ENCODE measurements at regions not wholly inside any gene's neighbourhood (a gene's known extent, or its start where the extent isn't known, plus 50 kb on each side); places are given as distances from the start of the nearest gene placed in this dataset.

- no peaks in the 10 kb centered on the region for H3K36me3 ChIP-seq (ENCODE audit: control insufficient read depth, insufficient read depth, low read length)
- in situ Hi-C loops (cut with HindIII; ENCODE audit: low pct_unique_long_range_greater_than_20kb, low sequenced_read_pairs) (no loop called here), intact Hi-C loops (cut with micrococcal nuclease; ENCODE audit: unreplicated experiment) (no loop called here)
- ChIA-PET CTCF (no interaction called here), POLR2A (no interaction called here)
- ATAC-seq (no peak), DNase-seq (ENCODE audit: low read depth, low spot score) (no peak)
- H3K4me1 ChIP-seq (ENCODE audit: control insufficient read depth, insufficient read depth, low read length): no peaks in the 10 kb centered on the region
- no peaks in the 10 kb centered on the region for H3K9me3 ChIP-seq (ENCODE audit: control insufficient read depth, insufficient read depth, low read depth, low read length)
- no TSS peak for BruUV-seq (replicated peaks)
- no peaks in the 10 kb centered on the region for H3K27me3 ChIP-seq (ENCODE audit: control insufficient read depth, insufficient read depth, low read length)
- no peak overlapping the region for H3K4me3 ChIP-seq (ENCODE audit: low read depth in 2 of 2, low read length in 2 of 2)
- H3K27ac ChIP-seq (ENCODE audit: low read length): no peak overlapping the region
- TF ChIP-seq SIN3A (IDR thresholded peaks at IDR 0.05; ENCODE audit: borderline replicate concordance, insufficient read depth, low read depth, low read length): no peak
Observed at GRCh38 chr11:133600786-133601185, 68.5 kb upstream of the OPCML start.

DNA sequence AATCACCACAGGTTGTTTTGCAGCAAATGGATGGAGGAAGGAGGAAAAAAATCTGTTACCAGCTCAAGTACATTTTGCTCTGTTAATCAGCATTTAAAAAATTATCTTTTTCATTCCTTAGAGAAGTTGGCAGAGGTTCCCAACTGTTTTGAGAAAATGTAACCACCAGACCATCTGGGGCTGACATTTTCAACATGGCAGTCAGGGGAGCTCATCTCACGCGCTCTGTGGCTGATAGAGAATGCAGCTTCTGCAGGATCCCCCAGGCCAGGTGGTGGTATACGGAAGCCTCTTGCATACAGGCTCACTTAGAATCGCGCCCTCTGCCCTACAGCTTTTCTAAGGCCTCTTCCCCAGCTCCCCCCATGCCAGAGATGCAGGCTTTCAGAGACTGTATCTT lies 68.0 kb upstream of the OPCML start:
- BruUV-seq (replicated peaks): no TSS peak

DNA sequence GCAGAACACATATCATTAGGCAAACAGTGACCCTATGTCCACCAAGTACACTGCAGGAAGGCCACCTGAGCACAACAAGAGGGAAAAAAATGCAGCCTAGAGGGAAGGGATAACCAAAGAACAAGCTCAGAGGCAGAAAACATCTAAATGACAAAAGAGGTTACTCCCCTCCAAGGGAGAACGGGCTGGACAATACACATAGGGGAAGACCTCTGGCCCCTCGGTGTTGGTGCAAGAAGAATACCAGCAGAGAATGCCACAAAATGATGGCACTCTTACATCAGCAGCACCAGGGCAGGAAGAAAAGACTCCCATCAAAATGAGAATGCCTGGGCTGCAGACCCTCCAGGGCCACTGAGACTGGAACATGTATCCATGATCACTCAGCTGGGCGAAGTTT lies 66.6 kb upstream of the OPCML start:
- no peaks in the 10 kb centered on the region for H3K27me3 ChIP-seq (ENCODE audit: control insufficient read depth, insufficient read depth, low read length)
- TF ChIP-seq TCF7L2 (IDR thresholded peaks at IDR 0.05; ENCODE audit: low read depth, low read length) (no peak), SIN3A (IDR thresholded peaks at IDR 0.05; ENCODE audit: borderline replicate concordance, insufficient read depth, low read depth, low read length) (no peak), POLR2AphosphoS5 (IDR thresholded peaks at IDR 0.05; ENCODE audit: low read depth, low read length) (no peak)
- TF ChIP-seq, protein P1, sequence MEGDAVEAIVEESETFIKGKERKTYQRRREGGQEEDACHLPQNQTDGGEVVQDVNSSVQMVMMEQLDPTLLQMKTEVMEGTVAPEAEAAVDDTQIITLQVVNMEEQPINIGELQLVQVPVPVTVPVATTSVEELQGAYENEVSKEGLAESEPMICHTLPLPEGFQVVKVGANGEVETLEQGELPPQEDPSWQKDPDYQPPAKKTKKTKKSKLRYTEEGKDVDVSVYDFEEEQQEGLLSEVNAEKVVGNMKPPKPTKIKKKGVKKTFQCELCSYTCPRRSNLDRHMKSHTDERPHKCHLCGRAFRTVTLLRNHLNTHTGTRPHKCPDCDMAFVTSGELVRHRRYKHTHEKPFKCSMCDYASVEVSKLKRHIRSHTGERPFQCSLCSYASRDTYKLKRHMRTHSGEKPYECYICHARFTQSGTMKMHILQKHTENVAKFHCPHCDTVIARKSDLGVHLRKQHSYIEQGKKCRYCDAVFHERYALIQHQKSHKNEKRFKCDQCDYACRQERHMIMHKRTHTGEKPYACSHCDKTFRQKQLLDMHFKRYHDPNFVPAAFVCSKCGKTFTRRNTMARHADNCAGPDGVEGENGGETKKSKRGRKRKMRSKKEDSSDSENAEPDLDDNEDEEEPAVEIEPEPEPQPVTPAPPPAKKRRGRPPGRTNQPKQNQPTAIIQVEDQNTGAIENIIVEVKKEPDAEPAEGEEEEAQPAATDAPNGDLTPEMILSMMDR (IDR thresholded peaks at IDR 0.05): no peak
- TF ChIP-seq, protein P2, sequence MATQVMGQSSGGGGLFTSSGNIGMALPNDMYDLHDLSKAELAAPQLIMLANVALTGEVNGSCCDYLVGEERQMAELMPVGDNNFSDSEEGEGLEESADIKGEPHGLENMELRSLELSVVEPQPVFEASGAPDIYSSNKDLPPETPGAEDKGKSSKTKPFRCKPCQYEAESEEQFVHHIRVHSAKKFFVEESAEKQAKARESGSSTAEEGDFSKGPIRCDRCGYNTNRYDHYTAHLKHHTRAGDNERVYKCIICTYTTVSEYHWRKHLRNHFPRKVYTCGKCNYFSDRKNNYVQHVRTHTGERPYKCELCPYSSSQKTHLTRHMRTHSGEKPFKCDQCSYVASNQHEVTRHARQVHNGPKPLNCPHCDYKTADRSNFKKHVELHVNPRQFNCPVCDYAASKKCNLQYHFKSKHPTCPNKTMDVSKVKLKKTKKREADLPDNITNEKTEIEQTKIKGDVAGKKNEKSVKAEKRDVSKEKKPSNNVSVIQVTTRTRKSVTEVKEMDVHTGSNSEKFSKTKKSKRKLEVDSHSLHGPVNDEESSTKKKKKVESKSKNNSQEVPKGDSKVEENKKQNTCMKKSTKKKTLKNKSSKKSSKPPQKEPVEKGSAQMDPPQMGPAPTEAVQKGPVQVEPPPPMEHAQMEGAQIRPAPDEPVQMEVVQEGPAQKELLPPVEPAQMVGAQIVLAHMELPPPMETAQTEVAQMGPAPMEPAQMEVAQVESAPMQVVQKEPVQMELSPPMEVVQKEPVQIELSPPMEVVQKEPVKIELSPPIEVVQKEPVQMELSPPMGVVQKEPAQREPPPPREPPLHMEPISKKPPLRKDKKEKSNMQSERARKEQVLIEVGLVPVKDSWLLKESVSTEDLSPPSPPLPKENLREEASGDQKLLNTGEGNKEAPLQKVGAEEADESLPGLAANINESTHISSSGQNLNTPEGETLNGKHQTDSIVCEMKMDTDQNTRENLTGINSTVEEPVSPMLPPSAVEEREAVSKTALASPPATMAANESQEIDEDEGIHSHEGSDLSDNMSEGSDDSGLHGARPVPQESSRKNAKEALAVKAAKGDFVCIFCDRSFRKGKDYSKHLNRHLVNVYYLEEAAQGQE (IDR thresholded peaks at IDR 0.05; ENCODE audit: insufficient read depth in 1 of 2, low read depth in 2 of 2, low read length in 1 of 2): no peak
- BruUV-seq (replicated peaks): no TSS peak
- DNase-seq (ENCODE audit: low read depth, low spot score) (no peak), ATAC-seq (no peak)
- H3K36me3 ChIP-seq (ENCODE audit: control insufficient read depth, insufficient read depth, low read length): no peaks in the 10 kb centered on the region
- no peaks in the 10 kb centered on the region for H3K9me3 ChIP-seq (ENCODE audit: control insufficient read depth, insufficient read depth, low read depth, low read length)
- intact Hi-C loops (cut with micrococcal nuclease; ENCODE audit: unreplicated experiment) (no loop called here), in situ Hi-C loops (cut with HindIII; ENCODE audit: low pct_unique_long_range_greater_than_20kb, low sequenced_read_pairs) (no loop called here)
- POLR2A ChIA-PET: no interaction called here
- no peak overlapping the region for H3K27ac ChIP-seq (ENCODE audit: low read length)
- no peaks in the 10 kb centered on the region for H3K4me1 ChIP-seq (ENCODE audit: control insufficient read depth, insufficient read depth, low read length)
- CTCF ChIA-PET: no interaction called here
- H3K4me3 ChIP-seq (ENCODE audit: low read depth in 2 of 2, low read length in 2 of 2): no peak overlapping the region

More for the DNA sequence above, 68.0 kb upstream of the OPCML start:
- intact Hi-C loops (cut with micrococcal nuclease; ENCODE audit: unreplicated experiment) (no loop called here), in situ Hi-C loops (cut with HindIII; ENCODE audit: low pct_unique_long_range_greater_than_20kb, low sequenced_read_pairs) (no loop called here)
- H3K4me3 ChIP-seq (ENCODE audit: low read depth in 2 of 2, low read length in 2 of 2): no peak overlapping the region
- H3K9me3 ChIP-seq (ENCODE audit: control insufficient read depth, insufficient read depth, low read depth, low read length): no peaks in the 10 kb centered on the region
- no peaks in the 10 kb centered on the region for H3K36me3 ChIP-seq (ENCODE audit: control insufficient read depth, insufficient read depth, low read length)
- H3K27ac ChIP-seq (ENCODE audit: low read length): no peak overlapping the region
- POLR2A ChIA-PET: interaction anchor here (0.7 kb wide), 1 partner anchor 60 kb away, joined by 3 read pairs; no protein-coding TSS in a partner anchor
- ATAC-seq (no peak), DNase-seq (ENCODE audit: low read depth, low spot score) (no peak)
- H3K27me3 ChIP-seq (ENCODE audit: control insufficient read depth, insufficient read depth, low read length): no peaks in the 10 kb centered on the region
- TF ChIP-seq, protein P1 (IDR thresholded peaks at IDR 0.05): no peak
- no peak for TF ChIP-seq POLR2AphosphoS5 (IDR thresholded peaks at IDR 0.05; ENCODE audit: low read depth, low read length)
- no peak for TF ChIP-seq TCF7L2 (IDR thresholded peaks at IDR 0.05; ENCODE audit: low read depth, low read length)
- TF ChIP-seq, protein P2 (IDR thresholded peaks at IDR 0.05; ENCODE audit: insufficient read depth in 1 of 2, low read depth in 2 of 2, low read length in 1 of 2): no peak
- CTCF ChIA-PET: no interaction called here
- no peaks in the 10 kb centered on the region for H3K4me1 ChIP-seq (ENCODE audit: control insufficient read depth, insufficient read depth, low read length)

Data from Panc1 (cell line).